ENCODE measurements at regions not wholly inside any gene's neighbourhood (a gene's known extent, or its start where the extent isn't known, plus 50 kb on each side); places are given as distances from the start of the nearest gene placed in this dataset.

DNA sequence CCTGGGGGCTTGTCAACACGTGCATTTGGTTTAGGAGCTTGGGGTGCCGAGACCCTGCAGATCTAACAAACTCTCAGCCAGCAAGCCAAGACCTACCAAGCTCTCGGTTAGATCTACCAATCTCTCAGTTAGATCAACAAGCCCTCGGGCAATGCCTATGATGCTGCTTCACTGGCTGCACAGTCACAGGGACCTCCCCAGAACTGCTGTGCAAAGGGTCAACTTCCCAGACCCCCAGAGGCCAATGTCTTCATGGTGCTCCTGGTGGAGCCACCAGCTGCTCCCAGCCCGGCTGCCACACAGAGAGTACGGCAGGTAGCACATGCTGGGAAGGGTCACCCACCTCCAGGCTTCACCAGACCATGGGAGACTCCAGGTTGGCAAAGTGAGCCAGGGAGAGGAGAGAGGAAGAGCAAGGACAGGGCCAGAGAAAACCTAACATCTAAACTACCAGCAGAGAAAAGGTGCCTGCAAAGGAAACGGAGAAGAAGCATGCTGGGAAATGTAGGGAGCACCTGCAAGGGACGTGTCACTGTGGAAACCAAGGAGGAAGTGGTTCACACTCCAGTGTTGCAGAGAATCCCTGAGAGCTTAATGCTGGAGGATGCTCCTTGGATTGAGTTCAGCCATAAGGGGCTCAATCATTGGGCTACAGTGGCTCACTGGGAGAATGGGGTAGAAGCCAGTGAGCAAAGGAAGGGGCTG is 51.5 kb upstream of the GDF10 start:
- no peaks in the 10 kb centered on the region for H3K9me1 ChIP-seq (ENCODE audit: control insufficient read depth, extremely low read depth, insufficient read depth, low read length)
- no peak overlapping the region for H3K27ac ChIP-seq (ENCODE audit: control insufficient read depth, insufficient read depth, low read length)
- no peak overlapping the region for H3K9ac ChIP-seq (ENCODE audit: control insufficient read depth, extremely low read depth, insufficient read depth, low read length)
- dilution Hi-C loops (cut with MboI; ENCODE audit: extremely low pct_ligation_motif_present, low sequenced_read_pairs): no loop called here
- H3K27me3 ChIP-seq (ENCODE audit: control insufficient read depth, extremely low read depth, insufficient read depth, low read length): peaks cover 35% of the 10 kb centered on the region
- H3K4me1 ChIP-seq (ENCODE audit: control insufficient read depth, extremely low read depth, insufficient read depth, low read length): no peaks in the 10 kb centered on the region
- no peak overlapping the region for H3K4me2 ChIP-seq (ENCODE audit: control insufficient read depth, extremely low read depth, insufficient read depth, low read depth, low read length)
- DNase-seq (ENCODE audit: low read depth, low spot score) (no peak), FAIRE-seq (no peak)
- no peaks in the 10 kb centered on the region for H3K79me2 ChIP-seq (ENCODE audit: control insufficient read depth, insufficient read depth, low read length)
- H3K9me3 ChIP-seq (ENCODE audit: control insufficient read depth, low read depth, low read length): no peaks in the 10 kb centered on the region
- H3K4me3 ChIP-seq (ENCODE audit: control insufficient read depth in 2 of 3, extremely low read depth in 1 of 3, insufficient read depth in 2 of 3, low read depth in 1 of 3, low read length in 3 of 3): no peak overlapping the region
- H4K20me1 ChIP-seq (ENCODE audit: control insufficient read depth, extremely low read depth, insufficient read depth, low read length): no peaks in the 10 kb centered on the region
- TF ChIP-seq CTCF (optimal IDR thresholded peaks at IDR 0.05 in 1 of 3, IDR thresholded peaks at IDR 0.05 in 1 of 3, conservative IDR thresholded peaks at IDR 0.05 in 1 of 3; ENCODE audit: extremely low read depth in 1 of 3, insufficient read depth in 2 of 3, low read length in 3 of 3): no peak
- no peak for TF ChIP-seq EZH2 (IDR thresholded peaks at IDR 0.05; ENCODE audit: low read length)
- H2AFZ ChIP-seq (ENCODE audit: control insufficient read depth, low read length): no peak overlapping the region
- no peaks in the 10 kb centered on the region for H3K36me3 ChIP-seq (ENCODE audit: control insufficient read depth in 2 of 2, extremely low read depth in 1 of 2, insufficient read depth in 2 of 2, low read length in 2 of 2)

DNA sequence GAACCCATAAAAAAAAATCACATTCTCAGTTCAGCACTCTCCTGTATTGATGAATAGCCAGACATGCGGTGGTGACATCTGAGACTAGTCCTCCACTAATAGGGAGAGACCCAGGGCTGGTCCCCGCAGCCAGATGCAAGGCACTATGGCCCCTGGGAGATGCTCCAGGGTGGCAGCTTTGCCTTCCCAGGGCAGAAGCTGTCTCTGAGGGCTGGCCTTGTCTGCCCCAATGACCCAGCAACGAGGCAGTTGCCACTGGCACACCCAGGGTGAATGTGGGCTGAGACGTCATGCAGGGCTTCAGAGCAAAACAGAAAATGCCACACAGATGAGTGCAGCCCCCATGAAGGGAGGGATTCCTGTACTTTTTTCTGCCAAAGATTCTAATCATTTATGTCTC is 50.1 kb upstream of the GDF10 start:
- H3K9me3 ChIP-seq (ENCODE audit: control insufficient read depth, low read depth, low read length): no peaks in the 10 kb centered on the region
- H3K27ac ChIP-seq (ENCODE audit: control insufficient read depth, insufficient read depth, low read length): no peak overlapping the region
- H3K4me1 ChIP-seq (ENCODE audit: control insufficient read depth, extremely low read depth, insufficient read depth, low read length): no peaks in the 10 kb centered on the region
- no peaks in the 10 kb centered on the region for H3K9me1 ChIP-seq (ENCODE audit: control insufficient read depth, extremely low read depth, insufficient read depth, low read length)
- FAIRE-seq: no peak
- no peaks in the 10 kb centered on the region for H3K36me3 ChIP-seq (ENCODE audit: control insufficient read depth in 2 of 2, extremely low read depth in 1 of 2, insufficient read depth in 2 of 2, low read length in 2 of 2)
- H2AFZ ChIP-seq (ENCODE audit: control insufficient read depth, low read length): no peak overlapping the region
- no peak overlapping the region for H3K4me2 ChIP-seq (ENCODE audit: control insufficient read depth, extremely low read depth, insufficient read depth, low read depth, low read length)
- no peaks in the 10 kb centered on the region for H4K20me1 ChIP-seq (ENCODE audit: control insufficient read depth, extremely low read depth, insufficient read depth, low read length)
- H3K9ac ChIP-seq (ENCODE audit: control insufficient read depth, extremely low read depth, insufficient read depth, low read length): no peak overlapping the region
- H3K27me3 ChIP-seq (ENCODE audit: control insufficient read depth, extremely low read depth, insufficient read depth, low read length): peaks cover 28% of the 10 kb centered on the region
- dilution Hi-C loops (cut with MboI; ENCODE audit: extremely low pct_ligation_motif_present, low sequenced_read_pairs): no loop called here
- no peak for DNase-seq (ENCODE audit: low read depth, low spot score)
- no peaks in the 10 kb centered on the region for H3K79me2 ChIP-seq (ENCODE audit: control insufficient read depth, insufficient read depth, low read length)
- no peak overlapping the region for H3K4me3 ChIP-seq (ENCODE audit: control insufficient read depth in 2 of 3, extremely low read depth in 1 of 3, insufficient read depth in 2 of 3, low read depth in 1 of 3, low read length in 3 of 3)
- TF ChIP-seq EZH2 (IDR thresholded peaks at IDR 0.05; ENCODE audit: low read length) (no peak), CTCF (optimal IDR thresholded peaks at IDR 0.05 in 1 of 3, IDR thresholded peaks at IDR 0.05 in 1 of 3, conservative IDR thresholded peaks at IDR 0.05 in 1 of 3; ENCODE audit: extremely low read depth in 1 of 3, insufficient read depth in 2 of 3, low read length in 3 of 3) (no peak)
